ENCODE measurements at regions not wholly inside any gene's neighbourhood (a gene's known extent, or its start where the extent isn't known, plus 50 kb on each side); places are given as distances from the start of the nearest gene placed in this dataset.

DNA sequence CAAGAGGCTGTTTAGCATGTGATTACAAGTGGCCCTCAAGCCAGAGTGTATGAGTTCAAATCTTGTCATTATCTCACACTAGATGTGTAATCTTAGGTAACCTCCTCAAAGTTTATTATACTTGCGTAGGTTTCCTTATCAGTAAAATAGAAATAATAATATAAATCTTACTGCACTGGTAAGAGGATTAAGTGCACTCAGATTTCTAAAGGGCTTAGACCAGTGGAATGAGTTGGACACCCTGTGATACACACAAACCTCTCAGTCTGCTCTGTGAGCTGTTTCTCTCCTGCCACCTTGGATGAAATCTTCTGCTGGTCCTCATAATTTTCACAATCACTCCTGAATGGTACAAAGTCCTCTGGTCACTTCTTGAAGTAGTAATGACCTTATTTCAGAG is 145.4 kb upstream of the ZNF516 start:
- Histone ChIP-seq H3K4me3 (ENCODE audit: extremely low read depth in 1 of 4, insufficient read depth in 2 of 4, low read depth in 3 of 4, low read length in 4 of 4) (no peak overlapping the region), H3K14ac (ENCODE audit: insufficient read length) (no peak overlapping the region), H3K56ac (replicated peaks; ENCODE audit: insufficient read length, low read depth, low read length) (no peak overlapping the region), H4K20me1 (replicated peaks in 1 of 2; ENCODE audit: control insufficient read depth in 1 of 2, insufficient read depth in 2 of 2, low read length in 2 of 2) (no peaks in the 10 kb centered on the region), H2BK15ac (ENCODE audit: low read length) (no peak overlapping the region), H4K5ac (ENCODE audit: insufficient read length, low read depth, low read length) (no peak overlapping the region), H3K9me3 (ENCODE audit: insufficient read depth in 2 of 2, low read depth in 1 of 2, low read length in 1 of 2) (peaks cover 0 to 11% of the 10 kb centered on the region in 2 experiments; a peak in 2 of 4 replicates), H3K79me1 (ENCODE audit: low read depth, low read length) (no peaks in the 10 kb centered on the region), H3K23ac (ENCODE audit: insufficient read length) (no peak overlapping the region), H3K18ac (ENCODE audit: extremely low read depth, low read length) (no peak overlapping the region), H3K27ac (ENCODE audit: low read depth, low read length) (no peak overlapping the region), H2BK5ac (ENCODE audit: low read depth, low read length) (no peak overlapping the region), H3K79me2 (ENCODE audit: control insufficient read depth in 1 of 2, insufficient read depth in 2 of 2, low read length in 2 of 2) (no peaks in the 10 kb centered on the region), H2AFZ (ENCODE audit: low read length) (no peak overlapping the region), H2AK5ac (ENCODE audit: low read depth, low read length) (no peak overlapping the region), H3K23me2 (ENCODE audit: low read depth, low read length) (0 out of 2 replicates have a peak, but pooled peaks cover 1% of the 10 kb centered on the region), H3K9ac (replicated peaks in 1 of 4; ENCODE audit: extremely low read depth in 1 of 4, low read depth in 3 of 4, low read length in 3 of 4) (no peak overlapping the region), H3K4me2 (ENCODE audit: insufficient read depth in 1 of 2, low read depth in 2 of 2, low read length in 2 of 2) (no peak overlapping the region), H2BK12ac (ENCODE audit: low read depth, low read length) (no peak overlapping the region), H3K4me1 (replicated peaks in 1 of 4; ENCODE audit: control insufficient read depth in 3 of 4, insufficient read depth in 4 of 4, low read length in 3 of 4) (no peaks in the 10 kb centered on the region), H3K27me3 (replicated peaks in 1 of 4; ENCODE audit: control insufficient read depth in 3 of 4, extremely low read depth in 1 of 4, insufficient read depth in 3 of 4, low read length in 3 of 4) (no peaks in the 10 kb centered on the region; a peak in 1 of 7 replicates), H3K4ac (replicated peaks; ENCODE audit: insufficient read length, low read depth, low read length) (no peak overlapping the region), H2BK120ac (replicated peaks; ENCODE audit: low read depth, low read length) (no peak overlapping the region), H4K91ac (replicated peaks; ENCODE audit: insufficient read length, low read length) (no peak overlapping the region), H4K8ac (ENCODE audit: extremely low read depth, insufficient read depth, low read length) (no peak overlapping the region), H2BK20ac (ENCODE audit: low read length) (no peak overlapping the region), H3K36me3 (ENCODE audit: control insufficient read depth in 2 of 4, insufficient read depth in 4 of 4, low read length in 3 of 4) (no peaks in the 10 kb centered on the region)
- CTCF ChIA-PET (ENCODE audit: partially characterized antibody) = interaction anchor here (1.3 to 2.2 kb wide), 4 partner anchors 8 to 18 kb away, joined by 3 to 7 read pairs (median 4); no protein-coding TSS in a partner anchor
- 95% methylated on average over 1 of the region's 1 CpG; no CpG with 5 or more reads in 1 of the 2 experiments for WGBS, 2 experiments (ENCODE audit: extremely low coverage in 1 of 2, insufficient coverage in 1 of 2, insufficient read length in 1 of 2, insufficient replicate concordance in 2 of 2, low coverage in 1 of 2, low lambda C conversion rate in 2 of 2, missing lambda C conversion rate in 1 of 2)
- no peak for DNase-seq (ENCODE audit: low read depth in 1 of 2, low spot score in 2 of 2)
- POLR2A ChIA-PET (ENCODE audit: partially characterized antibody) = interaction anchor here (0.6 kb wide), 1 partner anchor 68 kb away, joined by 3 read pairs; no protein-coding TSS in a partner anchor
- no peak for FAIRE-seq
- TF ChIP-seq JUND (IDR thresholded peaks at IDR 0.05; ENCODE audit: low read length) (no peak), JUN (IDR thresholded peaks at IDR 0.05; ENCODE audit: low read depth, low read length) (no peak), KDM4A (IDR thresholded peaks at IDR 0.05; ENCODE audit: low read depth, low read length, severe bottlenecking) (no peak), RXRA (IDR thresholded peaks at IDR 0.05; ENCODE audit: insufficient read depth, low read depth, low read length) (no peak), KDM1A (IDR thresholded peaks at IDR 0.05; ENCODE audit: borderline replicate concordance, low read length) (no peak), RAD21 (IDR thresholded peaks at IDR 0.05 in 1 of 2, conservative IDR thresholded peaks at IDR 0.05 in 1 of 2; ENCODE audit: low read depth in 2 of 2, low read length in 2 of 2) (no peak), HDAC6 (IDR thresholded peaks at IDR 0.05; ENCODE audit: low read depth, low read length) (no peak), ZNF274 (IDR thresholded peaks at IDR 0.05; ENCODE audit: borderline replicate concordance, extremely low read depth, low read length) (no peak), RFX5 (IDR thresholded peaks at IDR 0.05; ENCODE audit: borderline replicate concordance, low read depth, low read length) (no peak), NRF1 (IDR thresholded peaks at IDR 0.05; ENCODE audit: low read depth, low read length) (no peak), NANOG (IDR thresholded peaks at IDR 0.05; ENCODE audit: insufficient read depth, low read depth, low read length, poor library complexity, severe bottlenecking) (no peak), EGR1 (IDR thresholded peaks at IDR 0.05; ENCODE audit: borderline replicate concordance, low read depth, low read length) (no peak), TAF1 (IDR thresholded peaks at IDR 0.05; ENCODE audit: low read depth, low read length) (no peak), SP4 (IDR thresholded peaks at IDR 0.05; ENCODE audit: low read length) (no peak)
- TF ChIP-seq, protein P1, sequence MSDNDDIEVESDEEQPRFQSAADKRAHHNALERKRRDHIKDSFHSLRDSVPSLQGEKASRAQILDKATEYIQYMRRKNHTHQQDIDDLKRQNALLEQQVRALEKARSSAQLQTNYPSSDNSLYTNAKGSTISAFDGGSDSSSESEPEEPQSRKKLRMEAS (IDR thresholded peaks at IDR 0.05) = no peak

All from H1 (cell line).